ENCODE measurements at regions not wholly inside any gene's neighbourhood (a gene's known extent, or its start where the extent isn't known, plus 50 kb on each side); places are given as distances from the start of the nearest gene placed in this dataset.

DNA sequence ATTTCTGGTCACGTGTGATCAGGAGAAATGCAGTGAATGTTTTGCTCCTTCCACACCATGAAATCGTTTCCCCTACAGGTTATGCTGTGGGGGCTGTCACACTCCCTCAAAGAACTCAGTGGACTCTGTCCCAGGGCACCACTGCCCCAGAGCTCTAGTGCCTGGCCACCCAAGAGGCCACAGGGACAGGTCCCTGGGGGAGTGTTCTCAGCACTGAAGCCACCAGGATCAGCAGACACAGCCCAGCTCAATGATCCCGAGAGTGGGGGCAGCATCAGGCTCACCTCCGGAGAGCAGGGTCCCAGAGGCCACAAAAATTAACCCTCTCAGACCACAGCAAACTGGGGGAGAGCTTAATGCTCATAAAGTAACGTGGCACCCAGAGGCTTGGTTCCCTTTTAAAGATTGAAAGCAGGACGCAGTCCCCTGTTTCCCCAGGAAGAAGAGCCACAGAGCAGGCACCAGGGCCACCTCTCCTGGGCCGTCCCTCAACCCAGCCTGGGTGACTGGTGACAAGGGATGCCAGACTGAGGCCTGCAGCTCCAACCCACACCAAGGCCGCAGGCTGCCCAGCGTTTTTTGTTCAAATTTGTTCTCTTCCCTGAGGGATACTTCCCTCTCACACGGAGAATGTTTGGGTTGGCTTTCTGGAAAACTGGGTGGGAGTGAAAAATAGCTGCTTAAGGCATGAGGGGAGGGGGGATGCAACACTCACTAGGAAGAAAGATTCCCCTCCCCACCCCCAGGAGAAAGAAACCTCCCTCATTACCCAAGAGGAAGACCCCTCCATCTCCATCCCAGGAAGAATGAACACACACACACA, 123.3 kb upstream of the IGF1R start:
- H3K9ac ChIP-seq (ENCODE audit: low read length), result no peak overlapping the region
- H3K4me3 ChIP-seq (ENCODE audit: insufficient read depth, low read length, poor library complexity, severe bottlenecking), result no peak overlapping the region
- H3K4me2 ChIP-seq (ENCODE audit: low read depth, low read length, poor library complexity, severe bottlenecking), result no peak overlapping the region
- H3K79me2 ChIP-seq (ENCODE audit: insufficient read depth, low read length), result no peaks in the 10 kb centered on the region
- no peak overlapping the region for H3K27ac ChIP-seq (ENCODE audit: low read depth, low read length)
- no peaks in the 10 kb centered on the region for H3F3A ChIP-seq (ENCODE audit: insufficient read depth)
- H2AFZ ChIP-seq (ENCODE audit: low read depth, low read length, severe bottlenecking), result no peak overlapping the region
- no peaks in the 10 kb centered on the region for H3K27me3 ChIP-seq (ENCODE audit: low read length)
- no peaks in the 10 kb centered on the region for H3K36me3 ChIP-seq (ENCODE audit: low read length)
- H3K9me3 ChIP-seq (ENCODE audit: insufficient read depth, low read length), result no peaks in the 10 kb centered on the region
- no peaks in the 10 kb centered on the region for H3K9me2 ChIP-seq (replicated peaks; ENCODE audit: insufficient read depth, low read length)
- TF ChIP-seq, protein P1, sequence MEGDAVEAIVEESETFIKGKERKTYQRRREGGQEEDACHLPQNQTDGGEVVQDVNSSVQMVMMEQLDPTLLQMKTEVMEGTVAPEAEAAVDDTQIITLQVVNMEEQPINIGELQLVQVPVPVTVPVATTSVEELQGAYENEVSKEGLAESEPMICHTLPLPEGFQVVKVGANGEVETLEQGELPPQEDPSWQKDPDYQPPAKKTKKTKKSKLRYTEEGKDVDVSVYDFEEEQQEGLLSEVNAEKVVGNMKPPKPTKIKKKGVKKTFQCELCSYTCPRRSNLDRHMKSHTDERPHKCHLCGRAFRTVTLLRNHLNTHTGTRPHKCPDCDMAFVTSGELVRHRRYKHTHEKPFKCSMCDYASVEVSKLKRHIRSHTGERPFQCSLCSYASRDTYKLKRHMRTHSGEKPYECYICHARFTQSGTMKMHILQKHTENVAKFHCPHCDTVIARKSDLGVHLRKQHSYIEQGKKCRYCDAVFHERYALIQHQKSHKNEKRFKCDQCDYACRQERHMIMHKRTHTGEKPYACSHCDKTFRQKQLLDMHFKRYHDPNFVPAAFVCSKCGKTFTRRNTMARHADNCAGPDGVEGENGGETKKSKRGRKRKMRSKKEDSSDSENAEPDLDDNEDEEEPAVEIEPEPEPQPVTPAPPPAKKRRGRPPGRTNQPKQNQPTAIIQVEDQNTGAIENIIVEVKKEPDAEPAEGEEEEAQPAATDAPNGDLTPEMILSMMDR (IDR thresholded peaks at IDR 0.05; ENCODE audit: insufficient read depth, low read length, poor library complexity, severe bottlenecking), result no peak
- no peak for TF ChIP-seq EZH2phosphoT487 (conservative IDR thresholded peaks at IDR 0.05; ENCODE audit: low read length)
- H4K20me1 ChIP-seq (ENCODE audit: low read depth, low read length), result no peaks in the 10 kb centered on the region

DNA sequence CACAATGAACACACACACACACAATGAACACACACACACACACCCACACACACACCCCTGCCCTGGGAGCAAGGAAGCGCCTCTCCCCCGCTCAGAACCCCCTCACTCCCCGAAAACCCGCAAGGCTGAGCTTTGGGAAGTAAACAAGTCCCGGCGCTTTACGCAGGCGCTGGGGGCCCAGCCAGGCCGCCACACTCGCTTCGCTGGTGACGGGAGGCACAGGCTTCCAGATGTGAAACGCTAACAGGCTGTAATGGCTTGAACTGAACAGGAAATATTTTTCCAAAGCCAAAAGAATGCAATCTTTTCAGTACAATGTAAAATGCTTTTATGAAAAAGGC, 122.7 kb upstream of the IGF1R start:
- no peak for TF ChIP-seq EZH2phosphoT487 (conservative IDR thresholded peaks at IDR 0.05; ENCODE audit: low read length)
- TF ChIP-seq, protein P1 (IDR thresholded peaks at IDR 0.05; ENCODE audit: insufficient read depth, low read length, poor library complexity, severe bottlenecking), result no peak
- no peak overlapping the region for H3K9ac ChIP-seq (ENCODE audit: low read length)

DNA sequence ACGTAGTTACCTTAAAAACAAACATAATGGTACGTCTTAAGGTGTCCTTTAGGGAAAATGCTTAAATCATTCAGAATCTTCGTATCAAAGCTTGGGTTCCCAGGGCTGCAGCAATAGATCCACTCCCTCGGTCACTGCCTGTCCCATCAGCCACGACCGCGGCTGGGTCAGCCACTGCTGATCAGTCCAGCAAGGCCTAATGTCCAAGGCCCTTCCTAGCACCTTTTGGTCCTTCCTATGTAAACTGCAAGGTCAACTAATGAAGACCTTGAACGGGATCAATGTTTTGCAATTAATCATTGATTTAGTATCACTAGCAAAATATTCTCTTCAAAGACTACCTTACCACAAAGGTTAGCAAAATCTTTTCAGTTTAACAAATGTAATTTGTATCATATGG, 122.2 kb upstream of the IGF1R start:
- Histone ChIP-seq H3F3A (ENCODE audit: insufficient read depth) (no peaks in the 10 kb centered on the region), H2AFZ (ENCODE audit: low read depth, low read length, severe bottlenecking) (no peak overlapping the region), H3K36me3 (ENCODE audit: low read length) (no peaks in the 10 kb centered on the region), H3K9ac (ENCODE audit: low read length) (no peak overlapping the region), H3K79me2 (ENCODE audit: insufficient read depth, low read length) (no peaks in the 10 kb centered on the region), H3K9me3 (ENCODE audit: insufficient read depth, low read length) (no peaks in the 10 kb centered on the region), H3K27me3 (ENCODE audit: low read length) (no peaks in the 10 kb centered on the region), H3K27ac (ENCODE audit: low read depth, low read length) (no peak overlapping the region), H3K4me3 (ENCODE audit: insufficient read depth, low read length, poor library complexity, severe bottlenecking) (no peak overlapping the region), H3K4me2 (ENCODE audit: low read depth, low read length, poor library complexity, severe bottlenecking) (no peak overlapping the region), H4K20me1 (ENCODE audit: low read depth, low read length) (no peaks in the 10 kb centered on the region), H3K9me2 (replicated peaks; ENCODE audit: insufficient read depth, low read length) (no peaks in the 10 kb centered on the region)
- no peak for TF ChIP-seq EZH2phosphoT487 (conservative IDR thresholded peaks at IDR 0.05; ENCODE audit: low read length)
- TF ChIP-seq, protein P1 (IDR thresholded peaks at IDR 0.05; ENCODE audit: insufficient read depth, low read length, poor library complexity, severe bottlenecking), result no peak

More for the DNA sequence above, 122.7 kb upstream of the IGF1R start:
- Histone ChIP-seq H4K20me1 (ENCODE audit: low read depth, low read length) (no peaks in the 10 kb centered on the region), H3K79me2 (ENCODE audit: insufficient read depth, low read length) (no peaks in the 10 kb centered on the region), H3K27ac (ENCODE audit: low read depth, low read length) (no peak overlapping the region), H3K4me2 (ENCODE audit: low read depth, low read length, poor library complexity, severe bottlenecking) (no peak overlapping the region), H3F3A (ENCODE audit: insufficient read depth) (no peaks in the 10 kb centered on the region), H3K36me3 (ENCODE audit: low read length) (no peaks in the 10 kb centered on the region), H3K27me3 (ENCODE audit: low read length) (no peaks in the 10 kb centered on the region), H3K9me2 (replicated peaks; ENCODE audit: insufficient read depth, low read length) (no peaks in the 10 kb centered on the region), H2AFZ (ENCODE audit: low read depth, low read length, severe bottlenecking) (no peak overlapping the region), H3K4me3 (ENCODE audit: insufficient read depth, low read length, poor library complexity, severe bottlenecking) (no peak overlapping the region), H3K9me3 (ENCODE audit: insufficient read depth, low read length) (no peaks in the 10 kb centered on the region)
